Pulmonary artery endothelial cell (primary cell): ENCODE measurements at regions not wholly inside any gene's neighbourhood (a gene's known extent, or its start where the extent isn't known, plus 50 kb on each side); places are given as distances from the start of the nearest gene placed in this dataset.
A peak's percentile ranks its signal among the peaks of the same experiment; 100 is the strongest.

Source experiments
- DNase-seq: peaks from one replicate; pipeline ENCODE4 v3.0.0-alpha.2; 2011; ENCODE audit warnings: low read depth, low spot score

DNA sequence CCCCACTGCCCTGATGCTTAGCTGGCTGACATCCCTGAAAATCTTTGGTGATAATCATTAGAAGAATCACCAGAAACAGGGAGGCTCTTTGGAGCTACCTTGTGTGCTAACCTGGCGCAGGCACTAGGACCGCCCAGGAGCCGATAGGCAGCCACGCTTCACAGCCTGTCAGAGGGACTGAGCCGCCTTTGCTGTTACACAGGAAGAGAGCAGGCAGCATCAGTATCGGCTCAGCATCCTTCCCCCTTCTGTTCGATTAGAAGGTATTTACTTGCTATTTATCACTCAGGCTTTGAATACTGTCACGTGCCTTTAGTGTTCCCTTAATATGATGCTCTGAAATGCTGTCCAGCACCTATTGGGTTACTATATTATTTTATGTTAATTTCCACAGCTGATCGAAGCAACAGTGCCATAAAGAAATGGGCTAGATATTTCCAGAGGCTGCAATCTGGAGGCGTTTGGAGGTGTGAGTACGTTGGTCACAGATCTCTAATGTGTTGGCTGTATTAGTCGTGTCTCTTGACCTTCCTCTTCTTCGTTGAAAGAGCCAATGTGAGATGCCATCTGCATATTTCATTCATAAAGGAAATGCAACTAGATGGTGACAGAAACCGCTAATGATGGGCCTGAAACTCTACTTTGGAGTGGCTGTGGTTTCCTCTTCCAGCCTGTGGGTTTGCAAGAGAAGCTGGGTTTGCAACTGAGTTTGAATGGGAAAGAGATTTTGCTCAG, 110.4 kb upstream of the RAB27B start:
- no peak for DNase-seq

DNA sequence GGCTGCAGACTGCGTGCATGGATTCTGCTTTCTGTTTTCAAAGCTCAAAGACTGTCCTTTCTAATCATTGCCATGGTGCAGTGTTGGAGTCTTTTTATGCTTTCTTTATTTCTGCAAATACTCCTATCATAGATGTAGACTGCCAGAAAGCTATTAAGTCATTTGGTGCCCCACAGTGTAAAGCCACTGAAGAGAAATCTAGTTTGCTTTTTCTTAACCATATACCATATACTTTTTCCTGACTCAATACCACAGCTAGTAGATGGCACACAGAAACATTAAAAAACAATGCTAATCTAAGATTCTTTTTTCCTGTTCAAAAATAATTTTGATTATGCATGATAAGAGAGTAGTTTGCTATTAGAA, 109.9 kb upstream of the RAB27B start:
- no peak for DNase-seq

DNA sequence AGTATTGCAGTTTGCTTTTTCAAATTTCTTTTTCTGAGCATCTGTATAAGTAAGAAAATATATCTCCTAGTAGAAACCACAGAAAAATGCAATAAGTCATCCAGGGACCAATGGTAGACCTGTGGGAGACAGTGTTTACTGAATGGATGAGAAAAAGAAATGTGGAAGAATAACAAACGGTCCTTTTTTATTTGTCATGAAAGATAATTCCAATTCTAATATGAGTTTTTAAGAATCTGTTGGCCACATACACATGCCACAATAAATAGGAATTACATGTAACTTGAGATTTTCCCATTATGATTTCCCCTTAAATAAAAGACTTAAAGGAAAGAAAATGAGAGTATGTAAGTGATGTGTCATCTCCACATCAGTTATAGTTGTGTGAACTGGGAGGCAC, 107.7 kb upstream of the RAB27B start:
- no peak for DNase-seq

DNA sequence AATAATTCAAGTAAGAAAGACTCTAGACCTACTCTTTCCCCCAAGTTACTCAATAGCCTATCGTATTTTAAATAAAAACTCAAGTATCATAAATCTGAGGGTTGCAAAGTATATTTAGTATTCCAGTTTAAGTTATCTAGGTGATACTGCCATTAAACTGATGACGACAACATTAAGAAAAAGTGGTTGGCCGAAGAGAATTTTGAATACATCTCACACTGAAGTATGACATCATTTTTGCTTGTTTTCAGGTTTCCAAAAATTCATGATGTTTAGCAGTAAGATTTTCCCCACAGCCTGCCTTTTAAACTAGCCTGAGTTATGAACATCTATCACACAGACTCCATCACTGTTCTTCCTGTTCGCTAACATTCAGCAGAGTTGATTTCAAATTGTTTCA, 102.1 kb upstream of the RAB27B start:
- no peak for DNase-seq

DNA sequence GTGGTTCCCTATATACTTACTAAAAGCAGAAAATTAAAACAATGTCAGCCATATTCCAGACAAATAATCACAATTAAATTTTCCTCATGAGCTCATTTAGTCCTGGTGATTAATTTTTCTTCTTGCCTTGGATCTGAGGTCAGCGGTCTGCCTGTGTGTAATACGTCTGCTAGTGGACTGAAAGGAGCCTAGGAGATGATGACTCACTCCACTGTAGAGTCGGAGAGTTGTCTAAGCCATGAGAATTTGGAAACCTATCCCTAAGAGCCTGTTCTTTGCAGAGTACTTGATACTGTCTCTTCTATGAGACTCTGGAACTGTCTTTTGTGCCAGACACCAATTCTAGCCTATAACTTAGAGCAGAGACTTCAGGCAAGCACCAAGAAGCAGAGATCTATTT, 94.2 kb upstream of the RAB27B start:
- no peak for DNase-seq

DNA sequence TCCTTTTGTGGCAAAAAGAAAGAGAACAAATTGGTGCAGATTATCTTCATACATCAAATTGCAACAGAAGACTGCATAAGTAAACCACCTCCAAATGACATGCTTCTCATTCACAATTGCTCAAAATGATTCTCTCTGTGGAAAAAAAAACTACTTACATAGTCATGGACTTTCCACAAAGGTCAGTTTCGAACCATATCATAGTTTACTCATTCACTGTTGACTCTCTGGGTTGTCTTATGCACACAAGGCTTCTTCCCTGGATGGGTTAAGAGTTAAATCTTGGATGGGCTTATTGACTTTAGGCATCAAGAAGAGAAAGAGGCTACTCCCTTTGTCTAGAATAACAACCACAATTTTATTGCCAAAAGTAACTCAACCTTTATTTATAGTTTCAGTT, 91.3 kb upstream of the RAB27B start:
- DNase-seq: no peak

DNA sequence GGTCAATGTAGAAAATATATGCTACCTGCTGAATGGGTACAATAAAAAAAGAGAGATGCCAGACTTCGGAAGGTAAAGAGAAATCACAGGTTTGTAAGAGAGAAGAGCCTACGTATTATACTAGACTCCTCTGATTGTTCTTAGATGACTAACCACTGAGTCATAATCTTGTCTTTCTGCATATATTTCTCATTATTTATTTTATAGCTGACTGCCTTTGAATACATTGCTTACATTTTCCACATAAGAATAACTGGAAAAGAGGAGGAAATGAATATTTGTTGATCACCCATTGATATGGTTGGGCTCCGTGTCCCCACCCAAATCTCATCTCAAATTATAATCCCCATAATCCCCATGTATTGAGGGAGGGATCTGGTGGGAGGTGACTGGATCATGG, 90.3 kb upstream of the RAB27B start:
- DNase-seq: no peak

DNA sequence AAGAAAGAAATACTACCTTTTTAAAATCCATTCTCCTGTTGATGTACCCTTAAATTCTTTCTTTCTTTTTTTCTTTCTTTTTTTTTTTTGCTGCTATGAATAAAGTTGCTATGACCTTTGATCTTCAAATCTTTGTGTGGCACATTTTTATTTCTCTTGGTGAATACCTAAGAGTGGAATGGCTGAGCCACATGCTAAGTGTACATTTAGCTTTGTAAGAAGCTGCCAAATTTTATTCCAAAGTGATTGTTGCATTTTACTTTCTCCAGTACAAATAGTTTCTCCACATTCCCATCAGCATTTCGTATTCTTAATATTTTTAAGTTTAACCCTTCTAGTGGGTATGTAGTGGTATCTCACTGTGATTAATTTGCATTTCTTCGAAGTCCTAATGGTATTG, 88.8 kb upstream of the RAB27B start:
- no peak for DNase-seq

DNA sequence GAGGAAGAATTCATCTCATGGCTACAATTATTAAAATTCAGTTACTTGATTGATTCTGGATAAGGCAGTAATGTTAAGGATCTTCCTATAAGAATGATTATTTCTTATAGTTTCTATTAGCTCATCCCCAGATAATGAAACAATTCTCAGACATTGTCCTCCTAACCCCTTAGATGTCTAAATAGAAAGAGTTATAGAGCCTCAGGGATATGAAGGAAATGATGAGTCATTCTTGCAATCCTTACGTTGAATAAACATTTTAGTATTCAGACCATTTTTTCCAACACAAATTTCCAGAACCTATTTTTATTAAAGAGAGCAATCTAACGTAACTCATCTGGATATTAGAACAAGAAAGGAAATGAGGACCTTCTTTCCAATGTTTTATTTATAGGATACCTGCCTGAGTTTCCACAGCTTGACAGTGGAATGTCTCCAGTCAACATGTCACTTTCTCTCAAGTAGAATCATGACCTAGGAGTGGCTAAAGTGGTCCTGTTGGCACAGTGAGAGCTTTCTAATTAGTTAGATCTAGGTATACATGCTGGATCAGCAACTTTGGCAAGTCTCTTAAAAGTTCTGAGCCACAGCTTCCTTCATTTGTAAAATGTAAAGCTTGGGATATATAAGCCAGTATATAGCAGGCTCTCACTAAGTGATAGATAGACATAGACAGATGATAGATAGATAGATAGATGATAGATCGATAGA, 88.0 kb upstream of the RAB27B start:
- peak; percentile 13 for DNase-seq

DNA sequence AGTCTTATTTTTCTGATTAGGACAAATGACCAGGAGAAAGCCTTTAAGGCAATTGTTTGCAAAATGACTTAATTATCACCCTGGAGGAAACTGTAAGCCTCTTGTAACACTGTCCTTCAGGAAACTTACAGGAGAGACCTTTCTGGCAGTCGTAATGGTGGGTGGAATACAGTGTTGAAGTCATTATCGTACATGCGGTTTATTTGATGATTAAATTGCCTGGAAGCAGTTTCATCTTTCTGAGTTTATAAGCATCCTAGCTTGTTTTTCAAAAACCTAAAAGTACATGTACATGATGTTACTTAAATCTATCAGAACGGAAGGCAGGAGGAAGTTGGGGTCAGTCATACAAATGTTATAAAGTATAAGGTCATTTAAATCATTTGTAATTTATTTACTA, 86.2 kb upstream of the RAB27B start:
- DNase-seq: no peak

DNA sequence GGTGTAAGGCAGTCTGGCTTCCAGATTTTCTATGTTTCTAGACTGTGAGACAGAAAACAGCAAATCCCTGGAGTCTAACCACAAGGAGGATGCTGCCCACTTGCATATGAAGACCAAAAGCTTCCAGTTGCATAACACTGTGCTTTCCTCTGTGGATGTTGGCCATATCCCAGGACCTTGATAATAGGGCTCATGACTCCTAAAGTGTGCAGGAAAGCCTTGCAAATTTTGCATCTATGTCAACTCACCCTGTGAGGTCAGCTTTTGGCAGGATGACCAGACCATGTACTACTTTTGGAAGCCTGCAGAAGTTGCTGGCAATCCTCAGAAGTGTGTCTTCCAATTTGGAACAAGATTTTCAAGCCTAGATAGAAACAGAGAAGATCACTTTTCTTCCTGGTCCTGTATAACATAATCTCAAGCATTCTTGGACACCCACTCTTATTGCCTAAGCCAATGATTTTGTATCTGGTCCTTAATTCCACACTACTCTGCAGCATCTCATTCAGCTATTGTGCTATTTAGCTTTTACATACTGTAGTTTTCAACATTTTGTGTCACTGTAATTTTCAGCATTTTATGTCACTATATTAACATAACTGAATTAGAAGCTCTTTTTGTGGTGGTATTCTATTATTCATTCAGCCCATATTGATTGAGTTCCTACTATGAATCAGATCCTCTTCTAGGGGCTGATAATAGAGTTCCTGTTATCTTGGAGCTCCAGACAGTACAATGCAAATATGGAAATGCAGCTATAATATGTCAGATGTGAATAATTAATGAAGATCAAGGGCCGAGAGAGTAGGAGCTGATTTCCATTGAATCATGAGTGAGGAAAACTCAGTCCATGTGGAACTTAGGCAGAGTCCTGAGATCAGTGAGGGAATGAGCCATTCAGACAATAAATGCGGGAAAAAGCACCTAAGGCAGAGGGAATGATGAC, 85.3 kb upstream of the RAB27B start:
- DNase-seq: peak; percentile 5

DNA sequence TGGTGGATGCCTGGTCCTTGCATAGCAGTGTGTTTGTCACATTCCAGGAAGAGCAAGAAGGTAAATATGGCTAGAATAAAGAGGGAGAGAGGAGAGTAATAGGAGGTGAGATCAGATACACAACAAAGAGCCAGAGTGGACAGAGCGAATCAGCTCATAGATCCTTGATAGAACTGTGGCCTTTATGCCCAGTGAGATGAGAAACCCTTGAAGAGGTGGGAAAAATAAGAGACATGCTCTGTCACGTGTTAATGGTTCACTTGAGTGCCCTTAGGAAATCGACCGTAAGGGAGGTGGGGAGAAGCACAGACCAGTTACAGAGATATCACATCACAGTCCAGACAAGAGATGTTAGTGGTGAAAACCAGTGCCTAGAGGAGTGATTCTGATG, 84.7 kb upstream of the RAB27B start:
- no peak for DNase-seq

DNA sequence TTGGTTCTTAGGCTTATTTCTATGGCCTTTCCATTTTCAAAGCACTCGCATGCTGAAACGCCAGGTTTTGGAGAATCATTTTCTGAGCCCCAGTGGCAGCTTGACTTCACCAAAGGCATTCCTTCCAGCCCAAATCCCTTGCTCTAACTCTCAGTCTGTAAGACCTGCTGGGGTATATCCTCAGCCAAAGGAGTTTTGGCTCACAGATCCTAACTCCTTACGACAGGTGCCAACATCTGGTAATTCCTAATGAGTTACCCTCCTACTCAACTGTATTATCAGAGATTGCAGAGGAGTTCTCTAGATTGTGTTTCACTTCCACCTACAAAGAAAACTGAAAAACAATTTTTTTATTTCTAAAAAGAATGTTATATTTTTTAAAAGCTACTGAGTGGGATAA, 79.0 kb upstream of the RAB27B start:
- DNase-seq: no peak

DNA sequence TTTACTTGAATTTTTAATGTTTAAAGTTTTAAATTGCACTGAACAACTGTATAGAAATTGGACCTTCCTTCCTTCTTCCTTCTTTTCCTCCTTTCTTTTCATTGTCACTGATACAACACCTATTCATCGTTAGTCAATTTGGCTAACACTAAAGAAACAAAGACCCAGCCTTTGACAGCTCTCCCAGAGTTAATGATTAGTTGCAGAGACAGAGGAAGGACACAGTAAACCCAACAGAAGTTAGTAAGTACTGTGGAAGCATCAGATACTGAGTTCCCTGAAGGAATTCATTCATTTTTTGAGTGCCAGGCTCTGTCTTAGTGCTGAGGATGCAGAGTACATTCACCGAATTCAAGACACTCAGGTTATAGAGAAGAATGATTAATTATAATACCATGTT, 77.9 kb upstream of the RAB27B start:
- DNase-seq: no peak

DNA sequence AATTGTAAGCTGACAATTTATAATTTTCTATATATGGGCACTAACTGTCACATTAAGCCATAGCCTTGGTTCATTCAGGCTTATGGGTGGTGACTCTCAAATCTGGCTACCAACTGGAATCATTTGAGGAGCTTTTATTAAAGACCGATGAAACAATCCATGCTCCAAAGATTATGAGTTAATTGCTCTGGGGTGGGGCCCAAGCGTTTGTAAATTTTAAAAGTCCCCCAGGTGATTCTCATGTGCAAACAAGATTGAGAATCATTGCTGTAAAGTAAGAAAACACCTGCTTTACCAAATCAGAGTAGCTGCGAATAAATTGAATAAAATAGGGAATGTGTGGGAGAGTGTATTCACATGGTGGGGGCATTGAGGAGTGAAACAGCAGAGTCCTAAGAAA, 76.1 kb upstream of the RAB27B start:
- DNase-seq: no peak

DNA sequence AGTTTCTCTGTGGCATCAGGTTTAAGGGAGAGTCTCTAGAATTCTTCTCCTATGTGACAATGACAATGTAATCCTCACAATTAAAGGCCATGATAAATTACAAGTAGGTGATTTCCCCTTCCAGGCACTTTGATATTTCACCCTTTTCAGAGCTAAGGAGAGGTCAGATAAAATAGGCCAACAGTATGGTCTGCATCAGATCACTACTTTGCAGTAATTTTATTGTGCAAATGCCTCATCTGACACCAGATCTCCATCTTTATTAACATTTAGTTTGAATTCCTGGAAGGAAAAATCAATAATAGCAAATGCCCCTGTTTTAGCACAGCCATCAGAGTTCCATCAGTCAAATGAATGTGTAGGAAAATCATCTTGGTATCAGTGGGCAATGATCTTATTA, 72.8 kb upstream of the RAB27B start:
- no peak for DNase-seq

DNA sequence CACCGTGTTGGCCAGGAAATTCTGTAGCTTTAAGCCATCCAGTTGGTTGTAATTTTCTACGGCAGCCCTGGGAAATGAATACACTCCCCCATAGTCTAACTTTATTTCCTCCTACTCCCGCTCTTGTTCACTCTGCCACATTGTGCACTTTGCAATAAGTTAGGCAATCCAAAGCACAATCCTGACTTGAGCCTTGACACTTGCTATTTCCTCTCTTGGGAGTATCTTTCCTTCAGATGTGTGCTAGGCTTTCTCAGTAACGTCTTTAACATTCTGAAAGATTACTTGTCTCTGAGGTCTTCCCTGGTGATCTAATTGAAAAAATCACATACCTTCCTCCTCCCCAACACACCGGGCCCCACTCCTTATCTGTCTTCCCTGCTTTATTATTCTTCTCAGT, 65.9 kb upstream of the RAB27B start:
- DNase-seq: no peak

DNA sequence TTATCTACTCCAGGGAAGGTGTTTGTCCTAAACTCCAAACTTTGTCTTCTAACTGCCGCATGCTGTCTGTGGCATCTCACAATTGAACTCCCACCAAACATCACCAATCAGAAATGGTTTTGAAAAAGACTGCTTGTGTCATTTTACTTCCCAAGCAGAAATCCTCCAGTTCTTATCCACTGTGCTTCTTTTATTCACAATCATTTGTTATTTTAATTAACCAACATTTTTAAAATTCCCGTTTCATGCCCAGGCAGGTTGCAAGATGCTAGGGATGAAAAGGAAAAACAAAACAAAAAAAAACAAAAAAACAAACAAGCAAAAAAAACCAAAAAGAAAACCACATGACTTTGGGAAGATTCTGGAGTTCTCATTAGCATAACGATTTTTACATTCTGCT, 63.5 kb upstream of the RAB27B start:
- no peak for DNase-seq

DNA sequence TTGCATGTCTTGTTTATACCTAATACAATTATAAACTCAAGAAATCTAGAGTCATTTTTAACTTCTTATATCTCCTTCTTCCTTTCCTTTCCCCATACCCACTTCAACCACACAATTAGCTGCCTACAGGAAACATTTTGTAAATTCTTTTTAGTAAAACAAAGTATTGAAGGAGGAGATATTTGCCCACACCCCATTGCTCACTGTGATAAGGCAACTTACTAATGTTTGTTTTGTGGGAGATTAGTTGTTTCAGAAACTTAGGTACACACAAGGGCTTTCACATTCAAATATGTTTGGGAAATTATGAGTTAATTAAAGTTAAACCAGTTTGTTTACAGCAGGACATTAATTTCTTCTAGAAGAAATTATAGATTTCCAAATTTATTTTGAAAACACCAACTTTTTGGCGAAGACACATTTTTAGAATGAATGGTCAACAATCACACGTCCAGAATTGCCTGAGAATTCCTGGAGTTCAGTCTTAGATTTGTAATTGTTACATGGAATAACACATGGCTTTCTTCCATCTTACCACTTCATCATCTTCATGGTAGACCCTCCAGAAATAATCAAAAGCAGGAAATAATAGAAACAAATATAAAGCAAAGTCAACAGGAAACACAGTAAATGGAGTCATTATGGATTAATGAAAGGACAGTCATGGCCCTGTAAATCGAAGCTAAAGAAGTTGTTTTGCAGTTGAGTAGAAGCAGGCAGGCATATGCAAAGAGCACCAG, 62.5 kb upstream of the RAB27B start:
- DNase-seq: no peak

DNA sequence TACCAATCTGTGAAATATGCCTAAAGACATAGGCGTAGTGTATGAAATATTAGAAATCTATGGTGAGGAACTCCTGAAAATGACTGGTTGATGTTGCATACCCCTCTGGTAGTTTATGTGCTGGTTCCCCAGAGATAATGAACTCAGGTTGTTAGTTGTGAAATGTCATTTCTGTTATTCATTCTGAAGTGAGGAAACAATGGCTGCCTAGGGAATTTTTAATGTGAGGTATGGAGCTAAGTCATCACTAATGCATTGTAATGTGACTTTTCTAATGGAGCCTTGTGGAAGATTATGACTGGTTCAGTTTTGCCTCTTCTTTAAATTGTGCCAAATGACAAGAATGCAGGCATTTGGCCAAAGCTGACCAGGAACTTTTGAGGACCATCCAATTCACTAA, 61.6 kb upstream of the RAB27B start:
- DNase-seq: no peak

DNA sequence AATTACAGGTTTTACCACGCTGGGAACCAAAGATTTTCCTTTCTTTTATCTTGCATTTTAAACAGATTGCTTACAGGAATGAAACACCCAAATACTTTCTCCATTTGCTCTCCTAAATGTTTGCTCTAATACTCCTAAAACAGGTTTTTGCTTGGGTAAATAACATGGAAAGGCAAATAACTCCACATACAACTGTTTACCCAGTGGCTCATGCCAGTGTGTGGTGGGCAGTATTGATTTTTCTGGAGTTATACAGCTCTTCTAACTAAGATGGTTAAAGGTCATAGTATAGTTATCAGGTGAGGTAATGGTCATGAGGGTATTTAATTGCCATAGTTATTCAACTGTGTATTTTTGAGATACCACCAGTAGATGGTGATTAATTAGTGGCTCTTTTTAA, 61.2 kb upstream of the RAB27B start:
- DNase-seq: no peak
